ENCODE measurements at regions not wholly inside any gene's neighbourhood (a gene's known extent, or its start where the extent isn't known, plus 50 kb on each side); places are given as distances from the start of the nearest gene placed in this dataset.

GRCh38 chrX:23540532-23540931 lies 126.8 kb upstream of the PRDX4 start:
- no peak for DNase-seq (ENCODE audit: low spot score)

- DNase-seq (ENCODE audit: low spot score) = no peak
Measured at GRCh38 chrX:23548164-23548563, 119.1 kb upstream of the PRDX4 start.

DNA sequence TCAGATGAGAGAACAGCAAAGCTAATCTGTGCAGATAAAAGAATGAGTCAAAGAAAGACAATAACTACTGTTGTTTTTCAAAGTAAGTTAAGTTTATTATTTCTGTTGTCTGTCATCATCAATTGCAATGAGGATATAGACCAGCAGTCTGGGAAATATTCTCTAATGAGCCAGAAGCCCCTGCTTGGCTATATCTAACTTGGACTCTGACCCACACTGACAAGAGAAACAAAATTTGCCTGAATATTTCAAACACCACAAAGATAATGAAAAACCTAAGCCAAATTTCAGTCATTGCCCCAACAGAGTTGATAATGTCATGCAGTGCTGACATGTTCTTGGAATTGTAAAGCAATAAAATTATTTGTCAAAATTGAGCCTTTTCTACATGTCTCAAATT lies 115.0 kb upstream of the PRDX4 start:
- no peak for DNase-seq (ENCODE audit: low spot score)

DNA sequence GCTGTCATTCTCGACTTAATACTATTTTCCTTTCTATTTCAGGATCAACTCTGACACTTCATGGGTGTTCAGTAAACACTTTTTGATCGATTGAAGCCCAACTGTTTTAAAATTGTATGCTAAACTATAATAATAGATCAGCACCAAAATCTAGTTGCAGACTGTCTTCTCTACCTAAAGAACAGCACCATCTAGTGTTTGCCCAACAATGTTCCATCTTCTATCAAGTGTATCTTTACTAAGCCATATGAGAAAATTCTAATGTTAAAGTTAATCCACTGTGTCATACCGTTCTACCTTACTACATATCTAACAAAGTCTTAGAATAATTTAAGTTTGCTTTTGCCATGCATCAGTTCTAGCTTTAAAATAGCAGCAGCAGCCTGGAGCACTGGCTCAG lies 113.0 kb upstream of the PRDX4 start:
- DNase-seq (ENCODE audit: low spot score) = peak; percentile 50

DNA sequence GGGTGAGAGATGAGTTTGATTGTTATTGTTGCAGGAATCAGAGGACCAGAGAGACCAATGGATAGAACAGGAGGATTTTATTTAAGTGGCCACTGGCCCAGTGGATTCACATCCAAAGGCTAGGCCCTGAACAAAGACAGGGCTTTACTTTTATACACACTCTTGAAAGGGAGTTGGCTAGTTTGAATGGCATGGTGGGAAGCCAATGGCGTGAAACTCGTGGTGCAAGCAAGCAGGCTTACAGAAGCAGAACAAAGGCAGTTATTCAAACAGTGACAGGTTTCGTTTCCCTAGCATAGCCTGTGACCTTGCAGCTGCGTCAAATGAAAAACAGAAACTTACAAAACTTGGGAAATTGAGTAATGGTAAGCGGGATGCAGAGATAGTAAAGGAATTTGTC lies 110.2 kb upstream of the PRDX4 start:
- DNase-seq (ENCODE audit: low spot score) = no peak

DNA sequence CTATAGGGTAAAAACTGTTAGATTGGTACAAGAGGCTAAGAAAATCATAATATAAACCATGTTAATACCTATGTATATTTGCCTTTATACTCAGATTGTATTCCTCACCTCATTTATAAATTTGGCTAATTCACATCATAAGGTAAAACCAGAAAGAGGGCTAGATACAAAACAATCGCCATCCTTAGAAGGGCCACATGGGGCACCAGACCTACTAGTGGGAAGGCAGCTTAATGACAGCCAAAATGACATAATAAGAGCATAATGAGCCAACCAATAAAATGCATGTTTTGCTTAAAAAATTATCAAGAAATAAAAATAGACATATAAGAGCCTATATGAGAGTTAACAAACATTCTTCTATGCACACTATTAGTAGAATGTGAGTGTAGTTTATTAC lies 107.3 kb upstream of the PRDX4 start:
- DNase-seq (ENCODE audit: low spot score) = no peak

DNA sequence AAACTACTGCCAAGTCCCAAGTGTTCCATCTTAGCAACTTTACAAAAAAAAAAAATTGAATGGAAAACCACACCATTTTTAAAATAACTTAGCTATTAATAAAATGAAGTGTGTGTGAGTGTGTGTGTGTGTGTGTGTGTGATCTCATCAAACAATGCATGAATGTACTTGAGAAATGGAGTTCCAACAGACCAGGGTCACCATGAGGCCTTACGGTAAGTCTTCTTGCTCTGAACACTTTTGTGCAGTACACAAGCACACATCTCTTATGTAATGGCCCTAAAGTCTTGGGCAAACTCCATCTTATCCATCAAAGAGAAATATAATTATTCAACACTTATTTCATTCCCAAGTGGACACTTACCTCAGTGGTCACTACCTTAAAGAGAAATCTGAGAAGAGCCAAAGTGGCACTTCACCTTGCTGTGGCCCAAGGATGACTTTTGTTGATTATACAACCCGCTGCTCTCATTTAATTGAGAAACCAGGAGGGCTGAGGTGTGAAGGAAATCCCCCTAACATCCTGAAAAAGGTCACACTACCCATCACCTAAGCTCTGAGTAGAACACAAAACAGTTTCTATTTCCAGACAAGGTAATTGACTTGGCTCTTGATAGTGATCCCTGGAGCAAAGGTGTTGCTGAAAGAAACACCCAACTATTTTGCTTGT lies 96.5 kb upstream of the PRDX4 start:
- DNase-seq (ENCODE audit: low spot score) = no peak

- DNase-seq (ENCODE audit: low spot score) = peak; percentile 20
Measured at GRCh38 chrX:23575281-23575680, 92.0 kb upstream of the PRDX4 start.

DNA sequence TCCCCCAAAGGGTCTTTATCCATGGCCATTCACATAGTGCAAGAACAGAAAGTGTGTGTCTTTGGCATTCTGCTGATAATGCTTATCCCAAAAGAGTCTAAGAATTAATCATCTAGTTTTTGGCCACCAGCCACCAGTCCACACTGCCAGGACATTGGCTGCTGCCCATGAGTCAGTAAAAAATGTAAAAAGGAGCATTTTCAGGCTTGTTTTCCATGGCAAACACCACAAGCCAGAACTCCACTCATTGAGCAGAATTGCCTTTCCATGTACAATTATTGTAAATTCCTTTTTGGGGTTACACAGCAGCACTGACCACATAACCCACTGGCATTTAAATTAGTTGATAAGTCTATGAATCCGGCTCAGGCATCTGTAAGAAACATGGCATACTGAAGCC lies 89.2 kb upstream of the PRDX4 start:
- DNase-seq (ENCODE audit: low spot score) = no peak

DNA sequence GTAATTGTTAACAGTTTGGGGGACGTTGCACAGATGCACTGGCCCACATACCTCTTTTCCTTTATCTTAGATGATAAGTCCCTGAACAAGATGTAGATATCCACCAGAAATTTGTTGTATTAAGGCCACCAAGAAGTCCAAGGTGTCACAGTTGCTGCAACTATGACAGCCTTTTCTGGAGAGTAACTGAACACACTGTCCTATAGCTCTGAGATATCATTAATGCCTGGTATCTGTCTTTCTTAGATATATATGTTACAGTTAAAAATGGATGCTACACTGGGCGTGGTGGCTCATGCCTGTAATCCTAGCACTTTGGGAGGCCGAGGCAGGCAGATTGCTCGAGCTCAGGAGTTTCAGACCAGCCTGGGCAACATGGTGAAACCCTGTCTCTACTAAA lies 77.8 kb upstream of the PRDX4 start:
- DNase-seq (ENCODE audit: low spot score) = no peak

- no peak for DNase-seq (ENCODE audit: low spot score)
Measured at GRCh38 chrX:23592741-23593140, 74.6 kb upstream of the PRDX4 start.

- DNase-seq (ENCODE audit: low spot score) = no peak
Measured at GRCh38 chrX:23598575-23598974, 68.7 kb upstream of the PRDX4 start.

GRCh38 chrX:23603501-23603900 lies 63.8 kb upstream of the PRDX4 start:
- DNase-seq (ENCODE audit: low spot score) = no peak

DNA sequence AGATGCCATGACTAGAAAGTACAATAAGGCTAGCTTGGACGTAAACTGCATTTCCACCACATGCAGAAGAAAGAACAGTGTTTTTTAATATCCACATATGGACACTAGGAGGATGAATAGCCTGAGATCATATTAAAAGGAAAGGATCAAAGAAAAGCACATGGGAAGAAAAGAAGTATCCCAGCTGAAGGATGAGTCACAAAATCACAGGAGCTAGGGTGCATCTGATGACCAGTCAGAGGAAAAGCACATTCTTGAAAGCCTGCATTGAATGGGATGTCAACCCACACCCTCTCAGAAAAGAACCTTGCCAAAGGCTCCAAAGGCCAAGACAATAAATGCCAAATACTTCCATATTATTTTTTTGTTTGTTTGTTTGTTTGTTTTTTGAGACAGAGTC lies 56.8 kb upstream of the PRDX4 start:
- DNase-seq (ENCODE audit: low spot score) = no peak

- no peak for DNase-seq (ENCODE audit: low spot score)
Measured at GRCh38 chrX:23612846-23613245, 54.4 kb upstream of the PRDX4 start.

DNA sequence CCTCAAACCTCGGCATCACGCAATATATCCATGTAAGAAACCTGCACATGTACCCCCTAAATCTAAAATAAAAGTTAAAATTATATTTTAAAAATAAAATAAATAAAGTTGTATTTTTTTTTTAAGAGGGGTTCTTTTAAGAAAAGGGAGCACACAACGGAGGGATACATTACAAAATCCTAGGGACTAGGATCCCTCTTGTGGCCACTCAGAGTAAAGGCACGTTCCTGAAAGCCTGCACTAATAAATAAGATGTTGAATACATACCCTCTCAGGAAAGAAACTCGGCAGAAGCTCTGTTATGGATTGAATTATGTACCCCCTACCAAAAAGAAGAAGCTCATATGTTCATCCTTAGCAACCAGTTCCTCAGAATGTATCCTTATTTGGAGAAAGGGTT lies 50.9 kb upstream of the PRDX4 start:
- DNase-seq (ENCODE audit: low spot score) = peak; percentile 36

Data from kidney tubule cell (primary cell).